ENCODE measurements at regions not wholly inside any gene's neighbourhood (a gene's known extent, or its start where the extent isn't known, plus 50 kb on each side); places are given as distances from the start of the nearest gene placed in this dataset.

- no peak for DNase-seq (ENCODE audit: extremely low spot score in 2 of 2)
- intact Hi-C loops (cut with DNase I): no loop called here
- Histone ChIP-seq H3K27me3 (no peaks in the 10 kb centered on the region), H3K4me3 (no peak overlapping the region), H3K9me3 (no peaks in the 10 kb centered on the region), H3K27ac (no peak overlapping the region), H3K4me1 (no peaks in the 10 kb centered on the region), H3K36me3 (no peaks in the 10 kb centered on the region)
- TF ChIP-seq POLR2A (IDR thresholded peaks at IDR 0.05) (no peak), CTCF (IDR thresholded peaks at IDR 0.05) (no peak), POLR2AphosphoS5 (IDR thresholded peaks at IDR 0.05; ENCODE audit: insufficient read depth in 1 of 2, low read depth in 1 of 2) (no peak)
Measured at GRCh38 chr7:127486654-127487053, 94.1 kb upstream of the ZNF800 start.

DNA sequence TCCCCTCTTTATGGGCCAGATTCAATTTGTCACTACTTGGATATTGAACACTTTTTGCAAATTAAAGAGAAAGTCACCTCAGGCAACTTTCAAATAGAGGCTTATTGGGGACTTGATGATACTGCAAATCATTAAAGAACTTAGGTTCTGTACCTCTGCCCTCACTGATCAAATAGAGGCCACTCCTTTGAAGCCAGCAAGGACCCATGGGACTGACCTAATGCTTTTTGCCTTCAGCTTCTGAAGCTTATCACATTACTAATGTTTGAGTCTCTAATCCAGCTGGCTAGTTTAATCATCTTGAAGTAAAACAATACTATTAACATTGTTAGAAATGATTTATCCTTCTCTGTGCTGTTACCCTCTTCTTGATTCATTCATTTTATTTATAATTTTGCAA, 93.0 kb upstream of the ZNF800 start:
- Histone ChIP-seq H3K9me3 (no peaks in the 10 kb centered on the region), H3K4me1 (no peaks in the 10 kb centered on the region), H3K27ac (no peak overlapping the region), H3K36me3 (no peaks in the 10 kb centered on the region), H3K4me3 (no peak overlapping the region), H3K27me3 (no peaks in the 10 kb centered on the region)
- intact Hi-C loops (cut with DNase I): no loop called here
- TF ChIP-seq CTCF (IDR thresholded peaks at IDR 0.05) (no peak), POLR2A (IDR thresholded peaks at IDR 0.05) (no peak), POLR2AphosphoS5 (IDR thresholded peaks at IDR 0.05; ENCODE audit: insufficient read depth in 1 of 2, low read depth in 1 of 2) (no peak)
- no peak for DNase-seq (ENCODE audit: extremely low spot score in 2 of 2)

DNA sequence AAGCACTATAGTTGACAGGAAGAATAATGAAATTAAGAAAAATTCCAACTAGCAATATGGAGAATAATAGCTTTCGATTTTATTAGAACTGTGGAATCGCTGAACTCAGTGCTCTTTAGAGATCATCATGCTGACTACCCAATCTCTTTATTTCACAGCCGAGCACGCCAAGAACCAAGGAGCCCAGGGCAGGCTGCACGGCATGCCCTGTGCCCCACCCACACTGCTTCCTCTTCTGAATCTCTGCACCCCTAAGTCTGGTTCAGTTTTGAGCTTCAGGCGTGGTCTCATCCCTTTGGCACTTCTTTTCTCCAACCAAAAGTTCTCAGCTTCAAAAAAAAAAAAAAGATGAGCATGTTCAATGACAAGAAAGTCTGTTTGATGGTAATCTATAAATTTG, 92.4 kb upstream of the ZNF800 start:
- Histone ChIP-seq H3K4me3 (no peak overlapping the region), H3K36me3 (no peaks in the 10 kb centered on the region), H3K9me3 (no peaks in the 10 kb centered on the region), H3K4me1 (no peaks in the 10 kb centered on the region), H3K27me3 (no peaks in the 10 kb centered on the region), H3K27ac (no peak overlapping the region)
- no peak for TF ChIP-seq CTCF (IDR thresholded peaks at IDR 0.05)
- TF ChIP-seq POLR2A (IDR thresholded peaks at IDR 0.05): no peak
- TF ChIP-seq POLR2AphosphoS5 (IDR thresholded peaks at IDR 0.05; ENCODE audit: insufficient read depth in 1 of 2, low read depth in 1 of 2): no peak
- DNase-seq (ENCODE audit: extremely low spot score in 2 of 2): no peak
- intact Hi-C loops (cut with DNase I): no loop called here

- TF ChIP-seq POLR2A (IDR thresholded peaks at IDR 0.05): no peak
- no peak for TF ChIP-seq CTCF (IDR thresholded peaks at IDR 0.05)
- TF ChIP-seq POLR2AphosphoS5 (IDR thresholded peaks at IDR 0.05; ENCODE audit: insufficient read depth in 1 of 2, low read depth in 1 of 2): no peak
- H3K27me3 ChIP-seq: no peaks in the 10 kb centered on the region
- DNase-seq (ENCODE audit: extremely low spot score in 2 of 2): no peak
- H3K9me3 ChIP-seq: no peaks in the 10 kb centered on the region
- H3K4me3 ChIP-seq: no peak overlapping the region
- H3K27ac ChIP-seq: no peak overlapping the region
- no peaks in the 10 kb centered on the region for H3K36me3 ChIP-seq
- H3K4me1 ChIP-seq: no peaks in the 10 kb centered on the region
- intact Hi-C loops (cut with DNase I): no loop called here
Measured at GRCh38 chr7:127478461-127478860, 86.0 kb upstream of the ZNF800 start.

- no peaks in the 10 kb centered on the region for H3K27me3 ChIP-seq
- H3K4me1 ChIP-seq: no peaks in the 10 kb centered on the region
- no peak for DNase-seq (ENCODE audit: extremely low spot score in 2 of 2)
- H3K9me3 ChIP-seq: no peaks in the 10 kb centered on the region
- intact Hi-C loops (cut with DNase I): no loop called here
- TF ChIP-seq POLR2A (IDR thresholded peaks at IDR 0.05) (no peak), POLR2AphosphoS5 (IDR thresholded peaks at IDR 0.05; ENCODE audit: insufficient read depth in 1 of 2, low read depth in 1 of 2) (no peak), CTCF (IDR thresholded peaks at IDR 0.05) (no peak)
- no peak overlapping the region for H3K27ac ChIP-seq
- H3K36me3 ChIP-seq: no peaks in the 10 kb centered on the region
- no peak overlapping the region for H3K4me3 ChIP-seq
Measured at GRCh38 chr7:127478024-127478355, 85.5 kb upstream of the ZNF800 start.

All from vagina (tissue), 2 donors.